ENCODE measurements at regions not wholly inside any gene's neighbourhood (a gene's known extent, or its start where the extent isn't known, plus 50 kb on each side); places are given as distances from the start of the nearest gene placed in this dataset.

DNA sequence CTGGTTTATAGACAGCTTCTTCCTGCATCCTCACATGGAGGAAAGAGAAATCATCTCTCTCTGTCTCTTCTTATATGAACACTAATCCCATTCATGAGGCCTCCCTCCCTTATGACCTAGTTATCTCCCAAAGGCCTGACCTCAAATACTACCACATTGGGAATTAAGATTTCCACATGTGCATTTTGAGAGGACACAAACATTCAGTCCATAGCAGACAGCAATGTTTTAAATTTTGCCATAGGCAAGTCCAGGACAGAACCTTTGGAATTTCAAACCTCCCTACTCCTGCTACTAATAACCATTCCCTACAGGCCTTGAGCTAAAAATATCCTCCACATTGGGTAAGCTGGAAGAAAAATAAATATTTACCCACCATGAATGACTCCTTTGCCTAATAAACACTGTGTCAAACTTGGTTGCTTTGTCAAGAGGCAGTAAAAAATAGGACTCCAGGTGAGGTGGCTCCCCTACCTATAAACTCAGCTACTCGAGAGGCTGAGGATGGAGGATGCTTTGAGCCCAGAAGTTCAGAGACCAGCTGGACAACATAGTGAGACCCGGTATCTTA is 113.7 kb downstream of the ZNF281 start:
- TF ChIP-seq, protein P1, sequence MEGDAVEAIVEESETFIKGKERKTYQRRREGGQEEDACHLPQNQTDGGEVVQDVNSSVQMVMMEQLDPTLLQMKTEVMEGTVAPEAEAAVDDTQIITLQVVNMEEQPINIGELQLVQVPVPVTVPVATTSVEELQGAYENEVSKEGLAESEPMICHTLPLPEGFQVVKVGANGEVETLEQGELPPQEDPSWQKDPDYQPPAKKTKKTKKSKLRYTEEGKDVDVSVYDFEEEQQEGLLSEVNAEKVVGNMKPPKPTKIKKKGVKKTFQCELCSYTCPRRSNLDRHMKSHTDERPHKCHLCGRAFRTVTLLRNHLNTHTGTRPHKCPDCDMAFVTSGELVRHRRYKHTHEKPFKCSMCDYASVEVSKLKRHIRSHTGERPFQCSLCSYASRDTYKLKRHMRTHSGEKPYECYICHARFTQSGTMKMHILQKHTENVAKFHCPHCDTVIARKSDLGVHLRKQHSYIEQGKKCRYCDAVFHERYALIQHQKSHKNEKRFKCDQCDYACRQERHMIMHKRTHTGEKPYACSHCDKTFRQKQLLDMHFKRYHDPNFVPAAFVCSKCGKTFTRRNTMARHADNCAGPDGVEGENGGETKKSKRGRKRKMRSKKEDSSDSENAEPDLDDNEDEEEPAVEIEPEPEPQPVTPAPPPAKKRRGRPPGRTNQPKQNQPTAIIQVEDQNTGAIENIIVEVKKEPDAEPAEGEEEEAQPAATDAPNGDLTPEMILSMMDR (IDR thresholded peaks at IDR 0.05; ENCODE audit: low read depth, low read length) = no peak
- no peak for TF ChIP-seq POLR2A (IDR thresholded peaks at IDR 0.05; ENCODE audit: extremely low read depth, insufficient read length)
